GM12874 (cell line): ENCODE measurements at regions not wholly inside any gene's neighbourhood (a gene's known extent, or its start where the extent isn't known, plus 50 kb on each side); places are given as distances from the start of the nearest gene placed in this dataset.

Experiments
- CTCF ChIP-seq: IDR thresholded peaks from 2 replicates; pipeline ENCODE4 v1.5.1; 2011; ENCODE audit warnings: low read depth, mild to moderate bottlenecking, control low read depth, low read length, moderate library complexity; ENCODE audit not compliant: insufficient read depth

- TF ChIP-seq CTCF: no peak
Measured at GRCh38 chr9:78902051-78902450, 605.1 kb downstream of the PSAT1 start.

GRCh38 chr9:78903581-78903980, 606.7 kb downstream of the PSAT1 start:
- no peak for TF ChIP-seq CTCF

DNA sequence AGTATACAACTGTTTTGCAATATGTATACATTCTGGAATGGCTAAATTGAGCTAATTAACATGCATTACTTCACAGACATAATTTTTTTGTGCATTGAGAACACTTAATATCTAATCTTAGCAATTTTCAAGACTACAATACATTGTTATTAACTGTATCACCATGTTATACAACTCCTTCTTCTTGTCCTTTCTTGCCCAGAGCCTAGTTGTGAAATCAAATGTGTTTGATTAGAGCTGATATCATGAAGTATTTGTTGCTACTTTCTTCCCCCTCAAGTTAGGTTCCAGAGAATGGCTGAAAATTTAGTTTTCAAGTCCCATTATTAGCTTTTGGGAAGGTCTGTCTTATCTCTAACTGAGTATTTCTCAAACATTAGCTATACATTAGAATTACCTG, 607.8 kb downstream of the PSAT1 start:
- no peak for TF ChIP-seq CTCF

- no peak for TF ChIP-seq CTCF
Measured at GRCh38 chr9:78905387-78905786, 608.5 kb downstream of the PSAT1 start.

DNA sequence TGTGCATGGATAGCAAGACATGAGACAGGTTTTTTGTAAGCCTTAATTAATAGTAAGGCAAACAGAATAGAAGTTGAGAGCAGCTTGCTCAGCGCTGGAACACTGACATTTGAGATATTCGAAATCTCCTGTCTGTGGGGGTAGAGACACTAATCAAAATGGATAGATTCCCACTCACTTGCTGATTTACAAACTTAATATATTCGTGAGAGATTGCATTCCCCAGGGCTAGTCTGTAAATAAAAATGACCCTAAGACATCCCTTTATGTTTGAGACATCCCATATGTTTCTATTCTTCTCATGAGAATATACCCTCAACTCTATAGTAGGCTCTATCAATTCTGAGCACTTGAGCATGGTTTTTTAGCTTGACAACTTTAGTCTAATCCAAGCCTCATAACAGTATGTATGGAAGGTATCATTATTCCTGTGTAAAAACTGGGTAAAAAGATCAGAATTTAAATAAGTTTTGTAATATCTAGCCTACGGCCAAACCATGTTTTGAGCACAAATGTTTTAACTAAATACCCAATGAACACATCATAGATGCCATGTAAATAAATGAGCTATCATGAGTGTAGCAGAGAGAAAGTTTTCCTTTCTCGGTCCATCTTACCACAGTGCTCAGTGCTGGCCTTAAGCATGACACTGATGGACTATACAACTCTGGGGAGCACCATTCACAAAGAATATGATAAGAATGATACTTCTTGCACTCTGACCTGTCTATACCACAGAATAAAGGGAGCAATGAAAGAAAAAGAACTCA, 609.2 kb downstream of the PSAT1 start:
- no peak for TF ChIP-seq CTCF

GRCh38 chr9:78909566-78909965, 612.6 kb downstream of the PSAT1 start:
- TF ChIP-seq CTCF: no peak

DNA sequence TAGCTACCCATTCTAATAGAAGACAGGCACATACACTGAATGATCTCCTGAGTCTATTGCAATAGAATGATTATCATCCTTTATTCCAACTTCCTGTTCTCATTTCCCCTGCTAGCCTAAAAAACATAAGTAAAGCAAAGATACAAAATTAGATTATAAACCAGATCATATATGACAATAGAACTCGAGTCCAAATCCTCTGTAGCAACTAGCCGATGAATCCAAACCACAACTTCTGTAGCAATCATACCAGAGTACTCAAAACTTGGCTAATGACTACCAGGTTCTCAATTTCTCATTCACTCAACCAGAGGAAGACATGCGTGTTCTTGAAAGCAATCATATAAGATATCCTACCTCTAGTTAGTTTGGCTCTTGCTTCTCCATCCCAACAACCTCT, 622.1 kb downstream of the PSAT1 start:
- TF ChIP-seq CTCF: no peak
